C4-2B (cell line): ENCODE measurements at regions not wholly inside any gene's neighbourhood (a gene's known extent, or its start where the extent isn't known, plus 50 kb on each side); places are given as distances from the start of the nearest gene placed in this dataset.
"Not testable (repeated sequence)": the region's sequence is repeated elsewhere in the genome, so short reads cannot be mapped to it uniquely, and the experiment has no call there.

Experiments
- H3K27ac ChIP-seq: fragments of 450-650 bp; 2 replicates; pipeline ENCODE4 v1.5.1; 2017
- CTCF ChIP-seq: fragments of 450-650 bp; conservative IDR thresholded peaks from 2 replicates; pipeline ENCODE4 v1.5.1; 2017; ENCODE audit warnings: mild to moderate bottlenecking
- ZFX ChIP-seq: fragments of 450-650 bp; IDR thresholded peaks from 2 replicates; pipeline ENCODE4 v1.6.1; 2017

- no peak overlapping the region for H3K27ac ChIP-seq
- no peak for TF ChIP-seq ZFX
- no peak for TF ChIP-seq CTCF
These were observed 736.8 kb downstream of the DIPK2A start for GRCh38 chr3:144708437-144708836.

- no peak overlapping the region for H3K27ac ChIP-seq
- TF ChIP-seq CTCF (no peak), ZFX (no peak)
These were observed 765.7 kb downstream of the DIPK2A start for GRCh38 chr3:144737281-144737680.

- H3K27ac ChIP-seq: no peak overlapping the region
- no peak for TF ChIP-seq ZFX
- no peak for TF ChIP-seq CTCF
These were observed 771.6 kb downstream of the DIPK2A start for GRCh38 chr3:144743225-144743668.

GRCh38 chr3:144744473-144744872 lies 772.9 kb downstream of the DIPK2A start:
- TF ChIP-seq ZFX: no peak

GRCh38 chr3:144746631-144747030 lies 775.0 kb downstream of the DIPK2A start:
- no peak for TF ChIP-seq ZFX
- no peak for TF ChIP-seq CTCF
- H3K27ac ChIP-seq: no peak overlapping the region

More at GRCh38 chr3:144744473-144744872, 772.9 kb downstream of the DIPK2A start:
- H3K27ac ChIP-seq: no peak overlapping the region

GRCh38 chr3:144749536-144750253 lies 778.1 kb downstream of the DIPK2A start:
- not testable (repeated sequence) for H3K27ac ChIP-seq

GRCh38 chr3:144754076-144754783 lies 782.6 kb downstream of the DIPK2A start:
- no peak overlapping the region for H3K27ac ChIP-seq
- TF ChIP-seq CTCF (no peak), ZFX (no peak)

GRCh38 chr3:144756704-144757440 lies 785.2 kb downstream of the DIPK2A start:
- TF ChIP-seq CTCF (no peak), ZFX (no peak)
- no peak overlapping the region for H3K27ac ChIP-seq
